Suprapubic skin (tissue), 4 donors: ENCODE measurements at regions not wholly inside any gene's neighbourhood (a gene's known extent, or its start where the extent isn't known, plus 50 kb on each side); places are given as distances from the start of the nearest gene placed in this dataset.

Experiments
- DNase-seq, 2 donors: peaks; one replicate each; pipeline ENCODE4 v3.0.0-alpha.2; 2019; ENCODE audit warnings: low spot score in 2 of 2
- H3K27ac ChIP-seq: fragments of 200-600 bp; sonication (generic); one replicate; pipeline ENCODE4 v1.5.1; 2019
- H3K27me3 ChIP-seq: fragments of 200-600 bp; sonication (generic); one replicate; pipeline ENCODE4 v1.5.1; 2019
- H3K36me3 ChIP-seq: fragments of 200-600 bp; sonication (generic); one replicate; pipeline ENCODE4 v1.5.1; 2019
- H3K4me1 ChIP-seq: fragments of 200-600 bp; sonication (generic); one replicate; pipeline ENCODE4 v1.5.1; 2019
- H3K4me3 ChIP-seq: fragments of 200-600 bp; sonication (generic); one replicate; pipeline ENCODE4 v1.5.1; 2019; ENCODE audit warnings: mild to moderate bottlenecking
- H3K9me3 ChIP-seq: fragments of 200-600 bp; sonication (generic); one replicate; pipeline ENCODE4 v1.5.1; 2019
- CTCF ChIP-seq, 2 donors: fragments of 200-600 bp in 1 of 2; fragments of 450-650 bp in 1 of 2; sonication (generic) in 1 of 2; IDR thresholded peaks; one replicate each; pipeline ENCODE4 v1.5.1; 2016 to 2019; ENCODE audit warnings: antibody characterized with exemption in 2 of 2, mild to moderate bottlenecking in 1 of 2, moderate library complexity in 1 of 2
- EP300 ChIP-seq: sonication (generic); formaldehyde crosslinking; IDR thresholded peaks from one replicate; pipeline ENCODE4 v1.6.1; 2017; ENCODE audit warnings: antibody characterized with exemption
- POLR2A ChIP-seq, 2 donors: fragments of 450-650 bp; IDR thresholded peaks; one replicate each; pipeline ENCODE4 v1.6.1; 2017; ENCODE audit warnings: antibody characterized with exemption in 2 of 2, mild to moderate bottlenecking in 2 of 2, moderate library complexity in 2 of 2
- POLR2AphosphoS5 ChIP-seq, 3 donors: sonication (generic); formaldehyde crosslinking; IDR thresholded peaks; one replicate each; pipeline ENCODE4 v1.6.1; 2017; ENCODE audit warnings: antibody characterized with exemption in 3 of 3
- WGBS: methylation state at CpG from one replicate; pipeline ENCODE4 v1.1.5; 2018; 5-methylcytosine and 5-hydroxymethylcytosine counted together

GRCh38 chr5:98521821-98522220 is 251.6 kb upstream of the RGMB start:
- TF ChIP-seq POLR2A (IDR thresholded peaks at IDR 0.05) (no peak), POLR2AphosphoS5 (IDR thresholded peaks at IDR 0.05) (no peak), EP300 (no peak), CTCF (IDR thresholded peaks at IDR 0.05) (no peak)
- DNase-seq: no peak
- Histone ChIP-seq H3K4me1 (no peaks in the 10 kb centered on the region), H3K36me3 (no peaks in the 10 kb centered on the region), H3K27me3 (no peaks in the 10 kb centered on the region), H3K4me3 (no peak overlapping the region), H3K9me3 (no peaks in the 10 kb centered on the region), H3K27ac (no peak overlapping the region)
- WGBS: 94% methylated on average over 3 of the region's 3 CpGs

GRCh38 chr5:98524773-98525172 is 248.7 kb upstream of the RGMB start:
- Histone ChIP-seq H3K9me3 (no peaks in the 10 kb centered on the region), H3K27me3 (no peaks in the 10 kb centered on the region), H3K4me3 (no peak overlapping the region), H3K4me1 (no peaks in the 10 kb centered on the region), H3K36me3 (no peaks in the 10 kb centered on the region), H3K27ac (no peak overlapping the region)
- no peak for TF ChIP-seq CTCF (IDR thresholded peaks at IDR 0.05)
- no peak for TF ChIP-seq POLR2A (IDR thresholded peaks at IDR 0.05)
- no peak for TF ChIP-seq EP300
- no peak for TF ChIP-seq POLR2AphosphoS5 (IDR thresholded peaks at IDR 0.05)
- no peak for DNase-seq

- TF ChIP-seq POLR2A (IDR thresholded peaks at IDR 0.05) (no peak), CTCF (IDR thresholded peaks at IDR 0.05) (no peak)
- H3K27me3 ChIP-seq: no peaks in the 10 kb centered on the region
- no peak overlapping the region for H3K27ac ChIP-seq
- no peak for DNase-seq
- no peaks in the 10 kb centered on the region for H3K36me3 ChIP-seq
- no peaks in the 10 kb centered on the region for H3K9me3 ChIP-seq
- H3K4me1 ChIP-seq: no peaks in the 10 kb centered on the region
- no peak overlapping the region for H3K4me3 ChIP-seq
Observed at GRCh38 chr5:98527846-98528245, 245.6 kb upstream of the RGMB start.

GRCh38 chr5:98529321-98529720 is 244.1 kb upstream of the RGMB start:
- Histone ChIP-seq H3K36me3 (no peaks in the 10 kb centered on the region), H3K4me3 (no peak overlapping the region), H3K27me3 (no peaks in the 10 kb centered on the region), H3K27ac (no peak overlapping the region), H3K4me1 (no peaks in the 10 kb centered on the region), H3K9me3 (no peaks in the 10 kb centered on the region)
- TF ChIP-seq CTCF (IDR thresholded peaks at IDR 0.05) (no peak), EP300 (no peak)
- no peak for DNase-seq

GRCh38 chr5:98530224-98530623 is 243.2 kb upstream of the RGMB start:
- TF ChIP-seq CTCF (IDR thresholded peaks at IDR 0.05): no peak
- no peak for TF ChIP-seq POLR2A (IDR thresholded peaks at IDR 0.05)
- Histone ChIP-seq H3K4me1 (no peaks in the 10 kb centered on the region), H3K4me3 (no peak overlapping the region), H3K36me3 (no peaks in the 10 kb centered on the region), H3K27ac (no peak overlapping the region), H3K9me3 (no peaks in the 10 kb centered on the region), H3K27me3 (no peaks in the 10 kb centered on the region)
- no peak for DNase-seq
- 82% methylated on average over 2 of the region's 2 CpGs for WGBS
